Mammary epithelial cell (primary cell): ENCODE measurements at regions not wholly inside any gene's neighbourhood (a gene's known extent, or its start where the extent isn't known, plus 50 kb on each side); places are given as distances from the start of the nearest gene placed in this dataset.

Experiments used
- CTCF ChIP-seq, 2 donors: IDR thresholded peaks in 1 of 2; conservative IDR thresholded peaks in 1 of 2; 2 replicates each; pipeline ENCODE4 v1.5.1; 2011 to 2012; ENCODE audit warnings: inconsistent platforms in 2 of 2, low read length in 2 of 2, mild to moderate bottlenecking in 2 of 2, control low read depth in 1 of 2, low read depth in 1 of 2; ENCODE audit not compliant: insufficient read depth in 1 of 2; ENCODE audit errors: extremely low read depth in 1 of 2
- EZH2 ChIP-seq: IDR thresholded peaks from 2 replicates; pipeline ENCODE4 v1.6.1; 2012; ENCODE audit warnings: low read length, inconsistent platforms, borderline replicate concordance

DNA sequence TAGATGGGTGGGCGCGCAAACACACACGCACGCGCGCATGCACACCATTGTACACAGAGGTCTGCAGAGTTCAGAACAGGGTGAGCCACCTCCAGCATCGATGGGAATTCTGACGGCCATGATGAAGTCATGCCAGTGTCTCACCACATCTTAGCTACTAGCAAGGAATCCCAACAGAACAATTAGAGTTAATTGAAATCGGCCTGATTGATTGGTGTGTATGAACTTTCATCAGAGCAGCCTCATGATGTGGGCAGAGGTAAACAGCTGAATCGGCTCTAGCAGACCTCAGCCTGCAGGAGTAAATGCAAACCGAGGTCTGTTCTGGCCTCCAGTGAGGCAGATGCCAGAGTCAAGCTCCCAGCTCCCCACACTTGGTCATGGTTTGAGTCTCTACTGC lies 200.6 kb downstream of the CBLN1 start:
- TF ChIP-seq CTCF (conservative IDR thresholded peaks at IDR 0.05 in 1 of 2, IDR thresholded peaks at IDR 0.05 in 1 of 2; ENCODE audit: extremely low read depth in 1 of 2, insufficient read depth in 1 of 2, low read depth in 1 of 2, low read length in 2 of 2) (no peak), EZH2 (no peak)
